ENCODE measurements at regions not wholly inside any gene's neighbourhood (a gene's known extent, or its start where the extent isn't known, plus 50 kb on each side); places are given as distances from the start of the nearest gene placed in this dataset.
A peak's percentile ranks its signal among the peaks of the same experiment; 100 is the strongest.

DNA sequence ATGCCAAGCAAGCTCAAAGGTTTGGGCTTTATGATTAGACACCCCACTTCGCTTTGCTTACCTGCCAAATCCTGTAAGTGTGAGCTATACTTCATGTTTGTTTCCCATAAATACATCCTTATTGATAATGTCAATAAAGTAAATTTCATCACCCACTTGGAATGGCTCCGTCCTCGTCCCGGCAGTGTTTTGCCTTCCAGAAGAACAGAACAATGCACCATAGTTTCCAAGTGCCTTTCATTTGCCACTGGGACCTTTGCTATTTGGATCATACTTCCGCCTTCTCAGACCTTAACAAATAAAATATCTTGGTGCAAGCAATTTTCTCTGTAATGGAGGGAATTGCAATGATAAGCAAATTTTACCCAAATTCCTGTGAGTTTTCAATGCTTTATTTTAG lies 229.3 kb downstream of the PIK3R1 start:
- no peak for DNase-seq (ENCODE audit: low read depth)
- no peak overlapping the region for H3K4me3 ChIP-seq (ENCODE audit: low read depth, low read length)

DNA sequence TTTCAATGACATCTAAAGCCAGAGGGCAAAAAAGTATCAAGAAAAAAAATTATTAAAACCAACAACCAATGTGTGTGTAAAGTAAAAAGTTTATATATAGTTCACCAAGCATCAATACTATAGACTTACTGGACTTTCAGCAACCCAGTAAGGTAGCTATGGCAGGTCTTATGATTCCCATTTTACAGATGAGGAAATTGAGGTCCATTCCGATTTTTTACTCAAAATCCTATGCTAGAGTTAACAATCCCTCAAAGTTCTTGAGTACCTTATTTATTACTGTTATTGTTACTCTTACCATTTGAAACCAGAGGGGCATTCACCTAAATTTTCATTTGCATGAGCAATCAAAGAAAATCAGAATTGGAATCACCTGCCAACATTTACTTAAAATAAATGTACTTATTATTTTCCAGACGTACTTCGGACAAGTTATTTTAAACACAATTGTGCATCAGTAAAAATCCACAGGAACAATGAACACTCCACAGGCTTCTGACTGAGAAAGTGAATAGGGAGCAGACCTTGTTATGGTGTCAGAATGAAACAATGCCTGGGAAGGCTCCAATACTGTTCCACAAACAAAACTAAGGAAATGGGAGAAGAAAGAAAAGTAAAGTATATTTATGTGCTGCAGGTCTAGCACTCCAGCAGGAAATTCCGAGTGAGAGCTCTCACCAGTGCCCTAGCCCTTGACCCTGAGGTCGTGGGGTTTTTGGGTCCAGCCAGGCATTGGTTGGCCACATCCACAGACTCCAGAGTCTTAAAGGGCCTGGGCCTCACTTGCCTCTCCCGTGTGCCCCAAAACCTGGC lies 229.9 kb downstream of the PIK3R1 start:
- no peak for DNase-seq (ENCODE audit: low read depth)
- H3K4me3 ChIP-seq (ENCODE audit: low read depth, low read length) = no peak overlapping the region

DNA sequence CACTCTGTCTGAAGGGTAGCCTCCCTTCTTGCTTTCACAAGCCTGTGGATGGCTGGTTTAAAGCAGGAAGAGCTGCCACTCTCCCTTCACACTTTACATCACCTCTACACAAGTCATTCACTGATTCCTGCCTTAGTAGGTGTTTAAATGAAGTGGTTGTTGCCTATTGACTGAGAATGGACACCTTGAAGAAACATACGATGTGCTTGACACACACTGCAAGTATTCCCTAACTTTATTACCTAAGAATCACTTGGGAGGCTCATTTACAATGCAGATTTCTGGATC lies 230.5 kb downstream of the PIK3R1 start:
- no peak overlapping the region for H3K4me3 ChIP-seq (ENCODE audit: low read depth, low read length)
- DNase-seq (ENCODE audit: low read depth) = no peak

DNA sequence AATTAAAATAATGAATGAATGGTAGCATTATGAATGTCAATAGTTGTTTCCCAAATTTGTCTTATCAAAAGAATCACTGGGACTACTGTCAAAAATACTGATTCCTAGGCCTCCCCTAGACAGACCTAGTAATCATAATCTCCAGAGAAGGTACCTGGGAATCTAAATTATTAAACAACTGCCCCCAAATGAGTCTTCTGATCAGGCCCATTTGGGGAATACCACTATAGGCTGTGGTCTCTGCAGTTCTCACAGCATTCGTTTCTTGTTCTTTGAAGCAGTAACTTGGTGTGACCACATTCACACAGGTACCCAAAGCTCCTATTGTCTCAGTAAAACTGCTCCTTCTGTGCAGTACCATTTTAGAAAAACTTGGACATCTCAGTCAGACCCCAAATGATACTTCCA lies 230.9 kb downstream of the PIK3R1 start:
- H3K4me3 ChIP-seq (ENCODE audit: low read depth, low read length) = no peak overlapping the region
- no peak for DNase-seq (ENCODE audit: low read depth)

DNA sequence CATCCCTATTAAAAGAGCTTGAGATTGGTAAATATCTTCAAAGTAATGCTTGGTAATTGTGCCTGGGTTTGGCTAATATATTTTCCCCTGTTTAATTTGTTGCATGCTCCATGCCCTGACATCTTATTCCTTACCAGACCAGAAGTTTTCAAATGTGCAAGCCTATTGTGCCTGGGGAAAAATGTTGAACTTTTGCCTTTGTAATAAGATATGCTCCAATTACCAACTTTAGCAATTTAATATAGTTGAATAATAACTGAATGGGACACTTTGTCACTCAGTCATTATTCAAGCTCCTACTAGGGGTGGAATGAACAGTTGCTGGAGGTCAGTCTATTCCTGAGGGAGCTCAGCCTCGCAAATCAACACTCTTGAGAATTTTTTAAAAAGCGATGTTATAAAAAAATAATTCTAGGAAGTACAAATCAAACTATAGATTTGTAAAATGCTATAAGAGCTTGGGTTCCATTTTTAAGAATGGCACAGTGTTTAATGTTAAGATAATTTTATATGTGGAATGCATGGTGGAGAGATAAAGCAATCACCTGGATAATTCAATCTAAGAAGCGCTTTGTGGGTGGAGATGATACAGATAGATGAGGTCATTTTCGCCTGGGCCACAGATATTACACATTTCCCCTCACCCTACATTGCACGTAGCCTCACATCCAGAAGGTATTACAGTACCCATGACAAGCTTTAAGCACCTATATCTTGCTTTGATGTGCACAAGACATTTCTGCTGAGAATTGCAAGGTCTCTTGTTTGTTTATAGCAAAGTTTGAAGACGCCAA lies 231.8 kb downstream of the PIK3R1 start:
- no peak for DNase-seq (ENCODE audit: low read depth)
- no peak overlapping the region for H3K4me3 ChIP-seq (ENCODE audit: low read depth, low read length)

DNA sequence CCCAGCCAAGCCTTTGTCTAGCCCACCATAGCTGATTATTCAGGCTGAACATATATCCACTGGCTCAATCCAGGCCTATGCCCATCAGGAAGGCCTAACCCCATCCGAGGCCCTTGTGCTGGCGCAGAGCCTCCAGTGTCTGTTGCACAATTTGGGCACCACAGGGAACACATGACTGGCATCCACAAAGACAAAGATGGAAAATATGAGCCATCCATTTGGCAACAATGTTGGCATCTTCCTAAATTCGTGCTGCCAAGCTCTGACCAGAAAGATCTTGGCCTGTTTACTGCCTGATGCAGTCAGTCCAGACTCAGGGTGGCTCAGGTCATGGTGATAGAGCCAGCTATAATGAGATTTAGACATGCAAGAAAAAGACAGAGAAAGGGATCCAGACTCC lies 233.8 kb downstream of the PIK3R1 start:
- DNase-seq (ENCODE audit: low read depth) = no peak
- no peak overlapping the region for H3K4me3 ChIP-seq (ENCODE audit: low read depth, low read length)

DNA sequence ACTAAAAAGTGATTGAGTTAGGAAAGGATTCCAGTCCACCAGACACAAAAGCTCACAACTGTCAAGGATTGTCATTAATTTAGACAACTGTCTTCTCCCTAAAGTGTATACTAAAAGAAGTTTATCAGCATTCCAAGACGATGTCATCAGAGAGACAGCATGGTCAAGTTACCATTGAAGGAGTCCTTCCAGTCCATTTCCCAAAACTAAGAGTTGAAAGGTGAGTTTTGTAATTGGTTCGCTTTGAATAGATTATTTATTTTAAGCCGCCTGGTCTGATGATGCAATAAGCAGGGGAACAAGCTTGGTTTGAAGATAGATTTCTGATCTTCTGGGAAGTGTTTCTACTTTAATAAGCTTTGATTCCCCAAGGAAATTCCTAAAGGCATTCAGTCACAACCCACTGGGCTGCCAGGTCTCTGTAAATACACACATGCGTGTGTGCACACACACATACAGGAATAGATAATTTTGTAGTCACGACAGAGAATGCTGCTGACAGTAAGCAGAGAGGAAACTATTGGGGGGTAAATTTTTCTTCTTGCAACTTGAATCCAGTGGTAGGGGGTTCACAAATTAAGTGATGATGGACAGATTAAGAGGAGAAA lies 234.8 kb downstream of the PIK3R1 start:
- H3K4me3 ChIP-seq (ENCODE audit: low read depth, low read length) = no peak overlapping the region
- peak; percentile 35 for DNase-seq (ENCODE audit: low read depth)

DNA sequence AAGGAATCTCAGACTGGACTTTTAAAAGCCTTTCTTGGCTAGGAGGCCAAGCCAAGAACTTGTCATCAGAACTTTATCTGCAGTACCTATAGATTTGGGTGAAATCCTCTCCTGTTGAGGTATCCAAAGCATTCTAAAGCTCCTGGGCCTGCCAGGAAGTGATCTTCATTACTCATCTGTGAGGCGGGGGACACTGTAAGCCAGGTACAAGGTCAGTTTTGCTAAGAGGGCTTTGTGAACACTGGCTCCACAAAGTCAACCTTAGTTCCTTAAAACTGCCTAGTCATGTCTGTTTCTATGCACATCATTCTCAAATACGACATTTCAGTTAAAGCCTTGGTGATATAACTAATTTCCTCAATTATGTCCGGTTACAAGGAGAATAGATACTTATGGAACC lies 236.7 kb downstream of the PIK3R1 start:
- DNase-seq (ENCODE audit: low read depth) = no peak

DNA sequence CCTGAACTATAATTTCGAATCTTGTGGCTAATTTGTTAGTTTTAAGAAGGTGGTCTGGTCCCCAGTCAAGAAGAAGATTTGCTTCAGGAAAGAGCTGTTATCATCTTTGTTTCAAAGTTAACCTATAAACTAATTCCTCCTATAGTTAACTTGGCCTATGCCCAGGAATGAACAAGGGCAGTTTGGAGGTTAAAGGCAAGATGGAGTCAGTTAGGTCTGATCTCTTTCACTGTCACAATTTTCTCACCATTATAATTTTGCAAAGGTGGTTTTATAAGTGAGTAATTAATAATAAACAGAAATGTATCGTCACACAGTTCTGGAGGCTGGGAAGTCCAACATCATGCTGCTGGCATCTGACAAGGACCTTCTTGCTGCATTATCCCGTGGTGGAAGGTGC lies 238.6 kb downstream of the PIK3R1 start:
- DNase-seq (ENCODE audit: low read depth) = no peak
- H3K4me3 ChIP-seq (ENCODE audit: low read depth, low read length) = no peak overlapping the region

More for the DNA sequence above, 236.7 kb downstream of the PIK3R1 start:
- no peak overlapping the region for H3K4me3 ChIP-seq (ENCODE audit: low read depth, low read length)

DNA sequence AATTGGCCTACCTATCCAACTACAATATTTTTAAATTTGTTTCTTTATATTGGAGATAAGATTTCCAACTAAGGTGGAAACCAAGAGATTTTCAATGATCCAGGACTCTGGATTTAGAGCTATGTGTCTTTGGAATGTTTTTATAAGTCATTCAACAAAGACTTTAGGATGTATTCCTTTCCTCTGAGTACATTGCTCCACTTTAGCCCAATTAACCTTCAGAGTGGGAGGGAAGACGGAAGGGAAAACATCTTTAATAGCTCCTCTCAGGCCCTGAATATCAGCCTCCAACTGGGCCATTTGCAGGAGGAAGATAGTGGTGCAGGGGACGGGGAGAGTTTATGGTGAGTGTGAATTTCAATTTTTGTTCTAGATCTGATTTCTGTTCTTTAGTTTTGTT lies 239.2 kb downstream of the PIK3R1 start:
- H3K4me3 ChIP-seq (ENCODE audit: low read depth, low read length) = no peak overlapping the region
- DNase-seq (ENCODE audit: low read depth) = no peak

DNA sequence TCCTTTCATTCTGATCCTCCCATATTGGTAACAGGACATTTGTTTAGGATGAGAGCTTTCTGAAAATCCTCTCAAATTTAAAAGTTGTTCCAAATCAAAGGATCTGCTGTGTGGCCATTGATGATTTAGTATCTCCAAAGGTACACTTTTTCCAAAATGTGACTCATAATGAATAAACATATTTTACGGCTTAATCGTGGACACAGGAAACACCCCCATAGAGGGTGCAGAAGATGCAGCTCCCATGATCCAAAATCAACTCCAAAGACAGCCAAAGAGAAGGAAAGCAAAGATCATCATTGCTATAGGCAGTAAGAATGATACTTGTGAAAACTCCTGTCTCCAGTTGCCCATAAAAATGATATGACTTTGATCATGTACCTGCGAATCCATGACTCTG lies 239.7 kb downstream of the PIK3R1 start:
- DNase-seq (ENCODE audit: low read depth) = no peak
- H3K4me3 ChIP-seq (ENCODE audit: low read depth, low read length) = no peak overlapping the region

DNA sequence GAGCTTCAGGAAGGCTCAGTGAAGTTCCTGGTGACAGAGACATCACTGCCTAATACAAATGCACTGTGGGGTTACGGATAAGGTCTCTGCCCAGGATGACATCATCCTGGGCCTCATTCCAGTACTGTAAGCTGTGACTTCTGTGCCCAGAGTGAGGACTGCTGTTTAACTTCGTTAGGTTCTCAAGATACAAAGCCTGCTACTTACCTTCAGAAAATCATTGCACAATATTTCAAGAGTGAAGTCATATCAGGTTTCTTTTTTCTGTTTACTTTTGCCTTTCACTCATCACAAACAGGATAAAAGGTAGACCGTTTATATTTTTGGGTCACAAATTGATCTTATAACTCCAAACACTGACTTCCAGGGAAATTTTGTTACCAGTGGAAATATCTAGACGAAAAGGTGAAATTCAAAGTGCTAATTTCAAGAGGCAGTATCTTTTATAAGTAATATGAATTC lies 241.2 kb downstream of the PIK3R1 start:
- no peak overlapping the region for H3K4me3 ChIP-seq (ENCODE audit: low read depth, low read length)
- no peak for DNase-seq (ENCODE audit: low read depth)

DNA sequence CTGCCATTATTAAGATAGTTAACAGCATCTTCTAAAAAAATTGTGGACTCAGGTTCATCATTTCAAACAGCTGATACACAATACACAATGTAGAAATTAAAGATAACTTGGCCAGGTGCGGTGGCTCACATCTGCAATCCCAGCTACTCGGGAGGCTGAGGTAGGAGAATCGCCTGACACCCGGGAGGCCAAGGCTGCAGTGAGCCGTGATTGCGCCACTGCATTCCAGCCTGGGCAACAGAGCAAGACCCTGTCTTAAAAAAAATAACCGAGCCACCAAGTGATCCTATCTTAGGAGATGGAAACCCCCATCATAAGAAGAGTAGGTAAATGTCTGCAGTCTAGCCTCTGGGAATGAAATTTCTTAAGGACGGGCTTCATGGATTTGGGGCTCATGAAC lies 241.7 kb downstream of the PIK3R1 start:
- no peak for DNase-seq (ENCODE audit: low read depth)
- H3K4me3 ChIP-seq (ENCODE audit: low read depth, low read length) = no peak overlapping the region

DNA sequence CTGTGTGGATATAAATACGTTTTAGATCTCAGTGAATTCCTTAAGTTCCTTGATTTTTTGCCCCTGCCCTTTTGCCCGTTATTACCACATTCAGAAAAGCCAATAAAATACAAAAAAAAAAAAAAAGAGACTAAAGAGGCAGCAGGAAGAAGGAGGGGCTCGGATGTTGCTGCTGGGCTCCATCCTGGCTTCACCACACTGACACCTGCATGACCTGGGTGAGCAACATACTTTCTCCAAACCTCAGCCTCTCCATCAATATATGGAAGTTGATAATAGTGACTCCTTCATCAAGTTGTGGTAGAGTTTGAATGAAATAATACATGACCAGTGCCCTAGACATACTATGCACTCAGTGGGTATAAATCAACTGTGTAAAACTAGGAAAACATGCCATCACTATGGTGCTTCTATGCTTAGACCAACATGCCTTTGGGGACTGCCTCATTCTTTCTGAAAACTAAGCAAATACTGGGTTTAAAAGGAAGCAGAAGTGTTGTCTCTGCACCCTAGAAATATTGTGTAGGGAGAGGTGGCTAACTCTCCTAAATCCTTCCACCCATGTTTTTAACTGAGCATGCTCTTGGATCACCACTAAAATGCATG lies 243.0 kb downstream of the PIK3R1 start:
- no peak for DNase-seq (ENCODE audit: low read depth)
- H3K4me3 ChIP-seq (ENCODE audit: low read depth, low read length) = no peak overlapping the region

DNA sequence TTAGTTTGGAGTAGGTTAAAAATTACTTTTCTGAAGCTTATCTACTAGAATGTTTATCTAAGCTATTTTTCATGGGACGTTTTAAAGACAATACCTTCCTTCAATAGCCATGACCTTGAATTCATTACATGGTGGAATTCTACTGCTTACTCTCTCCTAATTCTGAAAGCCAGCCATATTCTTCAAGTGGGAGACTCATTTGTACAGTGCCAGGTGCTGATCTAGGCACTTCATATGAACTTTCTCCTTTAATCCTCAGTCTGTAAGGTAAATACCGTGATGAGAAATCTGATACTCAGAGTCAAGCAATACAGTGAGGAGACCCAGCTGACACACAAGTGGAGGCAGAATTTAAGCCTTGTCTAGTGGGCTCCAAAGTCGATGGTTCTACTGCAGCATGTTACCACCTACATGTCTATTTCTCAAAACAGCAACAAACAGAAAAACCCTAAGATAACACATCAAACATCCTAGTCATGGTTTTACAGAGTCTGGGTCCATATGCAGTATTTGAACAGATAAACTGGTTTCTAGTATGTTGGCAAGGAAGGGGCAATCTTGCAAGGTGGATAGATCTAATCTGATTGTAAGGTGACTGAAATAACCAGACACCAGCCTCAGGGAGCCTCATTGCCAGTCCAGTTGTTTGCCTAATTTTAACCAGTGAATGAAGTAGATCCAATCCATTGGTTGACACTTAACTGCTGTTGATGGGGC lies 243.7 kb downstream of the PIK3R1 start:
- no peak for DNase-seq (ENCODE audit: low read depth)

DNA sequence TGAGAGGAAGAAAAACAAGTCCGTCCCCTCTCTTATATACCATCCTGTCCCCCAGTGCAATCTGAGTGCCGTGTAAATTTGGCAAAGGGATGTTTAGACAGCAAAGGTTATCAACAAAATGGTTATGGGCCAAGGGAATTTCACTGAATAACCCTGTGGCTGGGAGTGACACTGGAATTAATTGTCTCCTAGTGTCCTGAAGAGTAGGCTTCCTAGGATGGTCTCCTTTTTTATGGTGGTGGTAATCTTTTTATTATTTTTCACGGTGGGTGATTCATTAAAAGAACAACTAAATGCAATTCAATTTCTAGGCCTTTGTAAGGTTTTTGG lies 244.2 kb downstream of the PIK3R1 start:
- H3K4me3 ChIP-seq (ENCODE audit: low read depth, low read length) = no peak overlapping the region
- no peak for DNase-seq (ENCODE audit: low read depth)

More for the DNA sequence above, 243.7 kb downstream of the PIK3R1 start:
- H3K4me3 ChIP-seq (ENCODE audit: low read depth, low read length) = no peak overlapping the region

DNA sequence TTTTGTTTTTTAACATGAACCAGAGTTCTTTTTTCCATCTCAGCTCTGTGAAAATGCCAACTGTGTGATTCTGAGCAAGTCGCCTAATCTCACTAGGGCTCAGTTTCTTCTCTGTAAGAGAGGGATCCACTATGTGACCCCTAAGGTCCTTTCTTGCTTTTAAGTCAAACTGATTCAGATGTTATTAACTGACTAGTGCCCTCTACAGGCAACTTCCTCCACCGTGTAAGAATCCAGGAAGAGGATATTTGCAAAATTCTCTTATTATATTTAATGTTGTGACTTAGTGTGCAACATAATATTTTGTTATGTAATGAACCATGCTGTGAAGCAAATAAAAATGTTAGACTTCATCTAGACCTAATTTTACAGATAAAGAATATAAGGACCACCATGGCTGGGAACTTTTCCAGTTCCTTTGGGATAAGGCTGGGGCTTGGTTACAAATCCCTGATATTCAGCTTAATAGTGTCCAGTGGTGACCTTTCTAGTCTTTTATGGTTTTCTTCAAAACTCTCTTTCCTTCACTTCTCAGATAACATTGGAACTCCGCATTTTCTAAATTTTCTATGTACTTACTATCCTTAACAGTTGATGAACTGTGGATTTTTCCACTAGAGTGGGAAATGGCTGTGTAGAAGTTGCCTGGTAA lies 244.7 kb downstream of the PIK3R1 start:
- DNase-seq (ENCODE audit: low read depth) = no peak
- no peak overlapping the region for H3K4me3 ChIP-seq (ENCODE audit: low read depth, low read length)

DNA sequence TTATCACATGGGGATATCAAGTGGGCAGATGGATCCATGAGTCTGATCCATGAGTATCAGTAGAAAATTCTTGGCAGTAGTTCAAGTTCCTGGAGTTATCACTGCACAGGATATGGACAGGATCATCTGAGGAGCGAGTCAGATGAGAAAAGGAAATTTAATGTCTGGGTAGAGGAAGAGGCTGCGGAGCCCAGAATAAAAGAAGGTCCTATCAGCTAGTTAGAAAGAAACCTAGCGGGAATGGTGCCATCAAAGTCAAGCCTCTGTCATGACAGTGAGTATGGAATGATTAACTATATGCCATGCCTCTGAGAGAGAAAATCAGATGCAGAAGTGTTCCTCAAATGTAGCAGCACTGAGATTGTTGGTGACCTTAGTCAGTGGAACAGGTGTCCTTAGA lies 248.1 kb downstream of the PIK3R1 start:
- H3K4me3 ChIP-seq (ENCODE audit: low read depth, low read length) = no peak overlapping the region
- no peak for DNase-seq (ENCODE audit: low read depth)

DNA sequence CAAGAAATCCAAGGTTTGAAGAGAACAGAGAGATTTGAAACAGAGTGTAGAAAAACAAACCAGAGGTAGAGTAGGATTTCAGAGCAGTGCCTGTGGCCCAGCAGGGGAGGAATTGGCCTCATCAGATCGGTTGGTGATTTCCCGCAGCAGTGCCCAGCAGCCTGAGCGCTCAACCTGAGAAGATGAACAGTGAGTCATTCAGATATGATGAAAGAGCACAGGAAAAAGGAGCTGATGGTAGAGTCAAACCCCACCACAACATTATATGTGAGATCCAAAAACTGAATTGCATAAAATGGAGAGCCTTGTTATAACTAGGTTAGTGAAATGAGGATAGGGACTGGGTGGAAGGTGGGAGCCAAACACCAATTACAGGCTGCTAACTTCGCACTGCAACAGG lies 248.9 kb downstream of the PIK3R1 start:
- H3K4me3 ChIP-seq (ENCODE audit: low read depth, low read length) = no peak overlapping the region
- DNase-seq (ENCODE audit: low read depth) = no peak

Data from skeletal muscle cell (primary cell).